CD4-positive, alpha-beta memory T cell (primary cell): ENCODE measurements at regions not wholly inside any gene's neighbourhood (a gene's known extent, or its start where the extent isn't known, plus 50 kb on each side); places are given as distances from the start of the nearest gene placed in this dataset.

Experiments
- CTCF ChIA-PET: fragments of 350-600 bp; sonication (Branson Sonifier 250); formaldehyde crosslinking; loops from one replicate; lab custom pipeline; 2021; ENCODE audit warnings: inconsistent platforms; ENCODE audit not compliant: partially characterized antibody; lab: Charles Lee
- POLR2A ChIA-PET: fragments of 350-600 bp; sonication (Branson Sonifier 250); formaldehyde crosslinking; loops from one replicate; lab custom pipeline; 2021; ENCODE audit not compliant: partially characterized antibody; lab: Charles Lee
- DNase-seq, 5 donors: peaks; one replicate each; pipeline versions ENCODE4 v3.0.0 to v3.0.0-alpha.2; 2020 to 2022; ENCODE audit warnings: mixed read lengths in 1 of 5
- H3K27ac ChIP-seq: one replicate; pipeline ENCODE4 v1.7.0; 2013; ENCODE audit warnings: low read depth, low read length
- H3K27me3 ChIP-seq: 2 replicates; pipeline ENCODE4 v1.7.0; 2013; ENCODE audit warnings: mild to moderate bottlenecking, low read length, moderate library complexity; ENCODE audit not compliant: insufficient read depth
- H3K36me3 ChIP-seq: 2 replicates; pipeline ENCODE4 v1.7.0; 2013; ENCODE audit warnings: mild to moderate bottlenecking, low read length, moderate library complexity; ENCODE audit not compliant: insufficient read depth
- H3K4me1 ChIP-seq: 2 replicates; pipeline ENCODE4 v1.7.0; 2013; ENCODE audit warnings: mild to moderate bottlenecking, low read length, moderate library complexity; ENCODE audit not compliant: insufficient read depth
- H3K4me3 ChIP-seq, 2 donors: one replicate each; pipeline ENCODE4 v1.7.0; 2013; ENCODE audit warnings: low read length in 2 of 2, mild to moderate bottlenecking in 1 of 2
- H3K9me3 ChIP-seq, 2 donors: one replicate each; pipeline ENCODE4 v1.7.0; 2013; ENCODE audit warnings: low read length in 2 of 2, control low read depth in 1 of 2; ENCODE audit not compliant: control insufficient read depth in 1 of 2
- H3K27ac Mint-ChIP-seq, 7 donors: one replicate each; pipeline ENCODE4 v1.8.0; 2020 to 2021; ENCODE audit warnings: mixed read lengths in 7 of 7, mild to moderate bottlenecking in 6 of 7, inconsistent platforms in 3 of 7, moderate library complexity in 3 of 7
- H3K27me3 Mint-ChIP-seq, 2 donors: one replicate each; pipeline ENCODE4 v1.8.0; 2020 to 2021; ENCODE audit warnings: mixed read lengths in 2 of 2
- H3K36me3 Mint-ChIP-seq, 2 donors: one replicate each; pipeline ENCODE4 v1.8.0; 2020 to 2021; ENCODE audit warnings: mixed read lengths in 2 of 2, inconsistent platforms in 1 of 2, mild to moderate bottlenecking in 1 of 2
- H3K4me1 Mint-ChIP-seq, 4 donors: one replicate each; pipeline ENCODE4 v1.8.0; 2020 to 2021; ENCODE audit warnings: mixed read lengths in 4 of 4, mild to moderate bottlenecking in 1 of 4
- H3K4me3 Mint-ChIP-seq, 8 donors: one replicate each; pipeline ENCODE4 v1.8.0; 2020 to 2021; ENCODE audit warnings: mixed read lengths in 8 of 8, mild to moderate bottlenecking in 7 of 8, moderate library complexity in 6 of 8, inconsistent platforms in 3 of 8
- H3K9me3 Mint-ChIP-seq, 8 donors: one replicate each; pipeline ENCODE4 v1.8.0; 2020 to 2021; ENCODE audit warnings: mixed read lengths in 8 of 8, mild to moderate bottlenecking in 5 of 8, inconsistent platforms in 3 of 8, moderate library complexity in 1 of 8
- intact Hi-C: fragments of 100-400 bp; cut with micrococcal nuclease; formaldehyde crosslinking; loops from one replicate; pipeline ENCODE4 v1.15.1; 2023

DNA sequence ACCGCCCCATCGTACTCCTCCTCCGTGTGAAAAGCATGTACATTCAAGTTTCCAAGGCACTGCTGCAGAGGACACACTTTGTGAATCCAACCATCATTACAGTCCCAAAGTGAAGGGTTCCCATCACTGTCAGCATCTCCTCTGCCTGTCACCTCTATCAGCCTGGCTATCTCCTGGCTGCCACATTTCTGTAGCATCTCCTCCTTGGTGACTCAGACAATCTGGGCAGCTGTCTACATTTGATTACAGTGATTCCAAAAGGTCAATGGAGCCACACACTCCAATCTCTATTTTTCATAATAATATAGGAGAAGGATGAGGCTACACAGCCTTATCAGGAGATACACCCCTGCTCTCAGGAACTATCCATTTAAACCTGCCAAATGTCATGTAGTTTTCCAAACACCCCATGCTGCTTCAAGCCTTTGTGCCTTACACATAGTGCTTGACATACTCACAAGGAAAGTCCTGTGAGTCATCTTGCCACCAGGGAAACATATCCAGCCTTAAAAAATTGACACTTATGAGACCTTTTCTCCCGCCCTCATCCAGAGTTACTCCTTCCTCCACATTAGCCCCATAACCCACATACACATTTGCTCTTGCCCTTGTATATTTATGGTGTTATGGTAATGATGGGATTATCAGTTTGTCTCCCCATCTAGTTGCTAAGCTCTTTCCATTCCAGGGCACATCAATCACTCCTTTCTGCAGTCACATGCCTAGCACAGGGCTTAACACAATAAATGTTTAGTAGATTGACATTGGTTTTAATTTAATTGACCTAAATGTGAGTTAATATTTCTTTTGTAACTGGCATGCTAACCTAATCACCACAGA, 250.1 kb upstream of the CDH5 start:
- ChIA-PET CTCF (no interaction called here), POLR2A (no interaction called here)
- Mint-ChIP-seq H3K27ac (no peak overlapping the region), H3K9me3 (peaks cover 0 to 3% (median 0%) of the 10 kb centered on the region in 8 donors), H3K36me3 (no peaks in the 10 kb centered on the region), H3K27me3 (peaks cover 2 to 4% of the 10 kb centered on the region in 2 donors), H3K4me3 (no peak overlapping the region), H3K4me1 (no peaks in the 10 kb centered on the region)
- intact Hi-C loops, result no loop called here
- H3K4me3 ChIP-seq, result no peak overlapping the region
- H3K36me3 ChIP-seq, result no peaks in the 10 kb centered on the region
- no peaks in the 10 kb centered on the region for H3K27me3 ChIP-seq
- H3K9me3 ChIP-seq, result no peaks in the 10 kb centered on the region
- DNase-seq, result no peak
- no peaks in the 10 kb centered on the region for H3K4me1 ChIP-seq
- no peak overlapping the region for H3K27ac ChIP-seq

DNA sequence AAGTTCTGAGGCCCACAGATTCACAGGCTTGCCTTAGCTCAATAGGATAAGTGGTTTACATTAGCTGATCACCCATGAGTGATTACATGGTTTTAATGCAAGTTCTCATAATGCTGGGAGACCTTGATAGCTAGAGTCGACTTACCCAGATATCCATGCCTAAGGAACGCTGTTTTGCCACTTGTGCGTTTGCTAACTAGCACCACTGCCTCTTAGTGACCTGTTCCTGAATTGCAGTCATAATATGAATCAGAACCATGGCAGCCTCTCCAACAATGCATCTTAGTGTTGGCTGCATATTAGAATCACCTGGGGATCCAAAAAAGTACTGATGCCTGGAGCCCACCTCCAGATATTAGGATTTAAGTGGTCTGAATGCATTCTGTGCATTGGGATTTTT, 251.1 kb upstream of the CDH5 start:
- CTCF ChIA-PET, result no interaction called here
- no peak for DNase-seq
- no peaks in the 10 kb centered on the region for H3K36me3 ChIP-seq
- H3K9me3 Mint-ChIP-seq, result peaks cover 0 to 3% (median 0%) of the 10 kb centered on the region in 8 donors
- no peaks in the 10 kb centered on the region for H3K4me1 ChIP-seq
- H3K36me3 Mint-ChIP-seq, result no peaks in the 10 kb centered on the region
- no peaks in the 10 kb centered on the region for H3K27me3 ChIP-seq
- POLR2A ChIA-PET, result no interaction called here
- H3K4me3 ChIP-seq, result no peak overlapping the region
- H3K9me3 ChIP-seq, result no peaks in the 10 kb centered on the region
- no peak overlapping the region for H3K27ac Mint-ChIP-seq
- no peak overlapping the region for H3K27ac ChIP-seq
- H3K4me3 Mint-ChIP-seq, result no peak overlapping the region
- peaks cover 2 to 4% of the 10 kb centered on the region in 2 donors for H3K27me3 Mint-ChIP-seq
- no peaks in the 10 kb centered on the region for H3K4me1 Mint-ChIP-seq
- intact Hi-C loops, result no loop called here

DNA sequence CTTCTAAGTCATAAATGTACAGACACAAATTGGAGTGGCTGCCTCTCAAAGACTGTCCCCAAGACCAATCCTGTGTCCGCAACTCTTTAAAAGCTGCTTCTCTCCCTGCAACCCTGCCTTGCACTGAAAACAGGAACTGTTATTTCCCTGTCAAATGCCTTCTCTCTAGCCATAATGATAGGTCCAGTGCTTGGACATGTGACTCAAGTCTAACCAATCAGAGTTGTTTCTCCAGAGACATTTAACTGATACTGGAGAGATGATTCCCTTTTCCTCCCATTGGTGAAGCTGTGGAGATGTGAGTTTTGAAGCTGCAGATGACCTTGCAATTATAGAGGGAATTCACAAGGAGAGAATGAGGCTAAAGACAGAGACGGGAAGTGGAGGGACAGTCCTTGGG, 253.3 kb upstream of the CDH5 start:
- no peak for DNase-seq
- Mint-ChIP-seq H3K27ac (no peak overlapping the region), H3K4me3 (no peak overlapping the region), H3K4me1 (no peaks in the 10 kb centered on the region), H3K36me3 (no peaks in the 10 kb centered on the region), H3K9me3 (peaks cover 0 to 3% (median 0%) of the 10 kb centered on the region in 8 donors), H3K27me3 (peaks cover 2 to 3% of the 10 kb centered on the region in 2 donors)
- Histone ChIP-seq H3K27me3 (no peaks in the 10 kb centered on the region), H3K27ac (no peak overlapping the region), H3K36me3 (no peaks in the 10 kb centered on the region), H3K4me3 (no peak overlapping the region), H3K9me3 (no peaks in the 10 kb centered on the region), H3K4me1 (no peaks in the 10 kb centered on the region)
- ChIA-PET CTCF (no interaction called here), POLR2A (no interaction called here)
- intact Hi-C loops, result no loop called here

DNA sequence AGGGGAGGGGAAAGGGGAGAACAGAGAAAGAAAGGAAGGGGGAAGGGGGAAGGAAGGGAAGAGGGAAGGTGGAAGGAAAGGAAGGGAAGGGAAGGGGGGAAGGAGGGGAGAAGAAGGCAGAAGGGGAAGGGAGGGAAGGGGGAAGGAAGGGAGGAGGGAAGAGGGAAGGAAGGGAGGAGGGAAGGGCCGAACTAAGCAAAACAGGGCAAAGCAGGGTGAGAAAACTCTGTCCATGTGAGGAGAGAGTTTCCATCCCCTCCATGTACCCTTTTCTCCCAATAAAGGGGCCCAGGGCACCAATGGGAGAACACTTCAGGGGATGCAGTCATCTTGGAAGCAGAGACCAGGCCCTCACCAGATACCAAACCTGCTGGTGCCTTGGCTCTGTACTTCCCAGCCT, 256.8 kb upstream of the CDH5 start:
- Histone ChIP-seq H3K27me3 (no peaks in the 10 kb centered on the region), H3K4me1 (no peaks in the 10 kb centered on the region), H3K9me3 (no peaks in the 10 kb centered on the region), H3K36me3 (no peaks in the 10 kb centered on the region), H3K4me3 (no peak overlapping the region), H3K27ac (no peak overlapping the region)
- no peak for DNase-seq
- H3K4me3 Mint-ChIP-seq, result no peak overlapping the region
- H3K9me3 Mint-ChIP-seq, result peaks cover 0 to 3% (median 0%) of the 10 kb centered on the region in 8 donors
- H3K27me3 Mint-ChIP-seq, result peaks cover 3 to 4% of the 10 kb centered on the region in 2 donors
- H3K4me1 Mint-ChIP-seq, result no peaks in the 10 kb centered on the region
- H3K36me3 Mint-ChIP-seq, result no peaks in the 10 kb centered on the region
- POLR2A ChIA-PET, result no interaction called here
- intact Hi-C loops, result no loop called here
- no peak overlapping the region for H3K27ac Mint-ChIP-seq
- CTCF ChIA-PET, result no interaction called here

DNA sequence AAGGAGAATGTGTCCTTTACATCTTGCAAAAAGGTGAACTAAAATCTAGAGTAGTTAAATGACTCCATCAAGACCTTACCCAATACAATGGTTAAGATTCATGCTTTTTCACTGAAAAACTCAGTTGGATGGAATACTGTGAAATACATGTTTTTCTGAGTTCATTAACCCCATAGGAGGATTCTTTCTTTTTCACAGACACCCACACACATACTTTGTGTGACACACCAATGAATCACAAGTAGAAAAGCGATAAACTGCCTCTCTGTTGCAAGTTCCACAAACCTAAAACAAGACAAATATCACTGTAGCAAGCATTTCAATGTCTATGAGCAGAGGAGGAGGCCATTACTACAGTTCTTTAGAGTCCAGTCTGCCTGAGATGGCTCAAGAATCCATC, 258.8 kb upstream of the CDH5 start:
- H3K4me3 ChIP-seq, result no peak overlapping the region
- H3K4me1 ChIP-seq, result no peaks in the 10 kb centered on the region
- DNase-seq, result no peak
- CTCF ChIA-PET, result no interaction called here
- no peaks in the 10 kb centered on the region for H3K36me3 ChIP-seq
- no peaks in the 10 kb centered on the region for H3K27me3 ChIP-seq
- intact Hi-C loops, result no loop called here
- Mint-ChIP-seq H3K27me3 (peaks cover 3 to 5% of the 10 kb centered on the region in 2 donors), H3K36me3 (no peaks in the 10 kb centered on the region), H3K9me3 (peaks cover 0 to 3% (median 0%) of the 10 kb centered on the region in 8 donors), H3K4me1 (no peaks in the 10 kb centered on the region), H3K4me3 (no peak overlapping the region), H3K27ac (no peak overlapping the region)
- POLR2A ChIA-PET, result no interaction called here
- H3K9me3 ChIP-seq, result no peaks in the 10 kb centered on the region
- no peak overlapping the region for H3K27ac ChIP-seq

DNA sequence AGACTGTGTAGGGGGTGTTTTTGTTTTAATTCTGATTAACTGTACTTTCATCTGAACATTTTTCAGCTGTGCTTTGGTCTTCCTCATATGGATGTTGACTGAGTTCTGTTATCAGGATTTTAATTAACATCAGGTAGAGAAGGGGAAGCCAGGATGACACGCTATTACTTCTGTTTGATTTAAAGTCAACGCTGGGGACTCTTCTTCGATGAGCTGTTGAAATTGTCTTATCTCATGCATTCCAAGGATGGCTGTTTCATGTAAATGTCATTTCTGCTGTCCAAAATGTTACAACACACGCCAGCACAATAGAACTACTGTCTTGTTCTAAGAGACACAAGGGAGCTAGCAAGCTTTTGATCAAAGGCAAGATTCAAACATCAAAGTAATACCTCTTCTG, 263.3 kb upstream of the CDH5 start:
- CTCF ChIA-PET, result no interaction called here
- no peak overlapping the region for H3K27ac Mint-ChIP-seq
- no peaks in the 10 kb centered on the region for H3K9me3 ChIP-seq
- H3K4me3 ChIP-seq, result no peak overlapping the region
- H3K4me1 Mint-ChIP-seq, result no peaks in the 10 kb centered on the region
- peaks cover 0 to 3% (median under 1%) of the 10 kb centered on the region in 8 donors for H3K9me3 Mint-ChIP-seq
- intact Hi-C loops, result no loop called here
- POLR2A ChIA-PET, result no interaction called here
- no peak overlapping the region for H3K27ac ChIP-seq
- H3K36me3 Mint-ChIP-seq, result no peaks in the 10 kb centered on the region
- peaks cover 4 to 7% of the 10 kb centered on the region in 2 donors for H3K27me3 Mint-ChIP-seq
- H3K4me3 Mint-ChIP-seq, result no peak overlapping the region
- H3K4me1 ChIP-seq, result no peaks in the 10 kb centered on the region
- no peaks in the 10 kb centered on the region for H3K36me3 ChIP-seq
- H3K27me3 ChIP-seq, result no peaks in the 10 kb centered on the region
- DNase-seq, result no peak

DNA sequence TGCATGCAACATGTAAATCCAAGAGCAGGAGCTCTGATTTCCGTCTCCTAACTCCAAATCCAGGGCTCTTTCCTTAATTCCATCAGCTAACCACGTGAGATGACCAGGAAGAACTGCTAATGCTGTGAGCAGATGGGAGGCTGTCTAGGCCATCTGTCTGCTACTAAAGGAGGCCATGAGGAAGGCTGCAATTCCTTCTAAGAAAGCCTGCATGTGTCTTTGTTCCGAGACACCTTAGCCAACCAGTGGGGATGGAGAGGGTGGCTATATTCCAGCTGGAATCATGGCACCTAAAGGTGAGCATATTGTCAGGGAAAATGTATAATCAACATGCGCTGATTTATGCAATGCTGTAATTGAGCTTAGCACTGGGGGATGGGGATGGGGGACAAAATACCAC, 267.2 kb upstream of the CDH5 start:
- H3K9me3 ChIP-seq, result no peaks in the 10 kb centered on the region
- H3K36me3 Mint-ChIP-seq, result no peaks in the 10 kb centered on the region
- no peak overlapping the region for H3K27ac Mint-ChIP-seq
- no peaks in the 10 kb centered on the region for H3K36me3 ChIP-seq
- no peaks in the 10 kb centered on the region for H3K4me1 ChIP-seq
- no peak overlapping the region for H3K4me3 Mint-ChIP-seq
- H3K27me3 Mint-ChIP-seq, result peaks cover 4 to 13% of the 10 kb centered on the region in 2 donors
- H3K4me3 ChIP-seq, result no peak overlapping the region
- no peaks in the 10 kb centered on the region for H3K27me3 ChIP-seq
- H3K4me1 Mint-ChIP-seq, result no peaks in the 10 kb centered on the region
- no peak for DNase-seq
- intact Hi-C loops, result no loop called here
- ChIA-PET CTCF (no interaction called here), POLR2A (no interaction called here)
- peaks cover 0 to 2% (median 0%) of the 10 kb centered on the region in 8 donors for H3K9me3 Mint-ChIP-seq
- no peak overlapping the region for H3K27ac ChIP-seq
